Suprapubic skin (tissue), 4 donors: ENCODE measurements at regions not wholly inside any gene's neighbourhood (a gene's known extent, or its start where the extent isn't known, plus 50 kb on each side); places are given as distances from the start of the nearest gene placed in this dataset.

Experiments used
- DNase-seq, 2 donors: peaks; one replicate each; pipeline ENCODE4 v3.0.0-alpha.2; 2019; ENCODE audit warnings: low spot score in 2 of 2
- H3K27ac ChIP-seq: fragments of 200-600 bp; sonication (generic); one replicate; pipeline ENCODE4 v1.5.1; 2019
- H3K27me3 ChIP-seq: fragments of 200-600 bp; sonication (generic); one replicate; pipeline ENCODE4 v1.5.1; 2019
- H3K36me3 ChIP-seq: fragments of 200-600 bp; sonication (generic); one replicate; pipeline ENCODE4 v1.5.1; 2019
- H3K4me1 ChIP-seq: fragments of 200-600 bp; sonication (generic); one replicate; pipeline ENCODE4 v1.5.1; 2019
- H3K4me3 ChIP-seq: fragments of 200-600 bp; sonication (generic); one replicate; pipeline ENCODE4 v1.5.1; 2019; ENCODE audit warnings: mild to moderate bottlenecking
- H3K9me3 ChIP-seq: fragments of 200-600 bp; sonication (generic); one replicate; pipeline ENCODE4 v1.5.1; 2019
- EP300 ChIP-seq: sonication (generic); formaldehyde crosslinking; IDR thresholded peaks from one replicate; pipeline ENCODE4 v1.6.1; 2017; ENCODE audit warnings: antibody characterized with exemption
- POLR2A ChIP-seq, 2 donors: fragments of 450-650 bp; IDR thresholded peaks; one replicate each; pipeline ENCODE4 v1.6.1; 2017; ENCODE audit warnings: antibody characterized with exemption in 2 of 2, mild to moderate bottlenecking in 2 of 2, moderate library complexity in 2 of 2
- POLR2AphosphoS5 ChIP-seq, 3 donors: sonication (generic); formaldehyde crosslinking; IDR thresholded peaks; one replicate each; pipeline ENCODE4 v1.6.1; 2017; ENCODE audit warnings: antibody characterized with exemption in 3 of 3
- WGBS: methylation state at CpG from one replicate; pipeline ENCODE4 v1.1.5; 2018; 5-methylcytosine and 5-hydroxymethylcytosine counted together
- TF ChIP-seq, protein P1 (sequence below), 2 donors: fragments of 200-600 bp in 1 of 2; fragments of 450-650 bp in 1 of 2; sonication (generic) in 1 of 2; IDR thresholded peaks; one replicate each; pipeline ENCODE4 v1.5.1; 2016 to 2019; ENCODE audit warnings: antibody characterized with exemption in 2 of 2, mild to moderate bottlenecking in 1 of 2, moderate library complexity in 1 of 2

DNA sequence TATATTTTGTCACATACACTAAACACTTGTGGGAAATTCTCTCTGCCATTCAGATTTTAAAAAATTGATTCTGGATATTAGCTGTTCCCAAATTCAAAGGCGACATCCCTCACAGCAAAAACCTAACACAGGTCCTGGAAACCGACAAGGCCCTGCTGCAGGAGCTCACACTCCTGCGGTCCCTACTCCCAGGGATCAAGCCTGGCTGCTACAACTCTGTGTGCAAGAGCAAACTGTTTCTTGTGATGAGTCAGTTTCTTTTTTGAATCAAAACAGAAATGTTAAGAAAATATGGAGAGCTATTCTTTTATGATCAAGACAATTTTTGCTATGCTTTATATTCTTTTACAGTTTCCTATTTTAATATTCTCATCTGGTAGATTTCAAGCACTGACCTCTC is 51.0 kb upstream of the TJP1 start:
- no peak overlapping the region for H3K4me3 ChIP-seq
- TF ChIP-seq EP300 (no peak), POLR2AphosphoS5 (IDR thresholded peaks at IDR 0.05) (no peak), POLR2A (IDR thresholded peaks at IDR 0.05) (no peak)
- TF ChIP-seq, protein P1, sequence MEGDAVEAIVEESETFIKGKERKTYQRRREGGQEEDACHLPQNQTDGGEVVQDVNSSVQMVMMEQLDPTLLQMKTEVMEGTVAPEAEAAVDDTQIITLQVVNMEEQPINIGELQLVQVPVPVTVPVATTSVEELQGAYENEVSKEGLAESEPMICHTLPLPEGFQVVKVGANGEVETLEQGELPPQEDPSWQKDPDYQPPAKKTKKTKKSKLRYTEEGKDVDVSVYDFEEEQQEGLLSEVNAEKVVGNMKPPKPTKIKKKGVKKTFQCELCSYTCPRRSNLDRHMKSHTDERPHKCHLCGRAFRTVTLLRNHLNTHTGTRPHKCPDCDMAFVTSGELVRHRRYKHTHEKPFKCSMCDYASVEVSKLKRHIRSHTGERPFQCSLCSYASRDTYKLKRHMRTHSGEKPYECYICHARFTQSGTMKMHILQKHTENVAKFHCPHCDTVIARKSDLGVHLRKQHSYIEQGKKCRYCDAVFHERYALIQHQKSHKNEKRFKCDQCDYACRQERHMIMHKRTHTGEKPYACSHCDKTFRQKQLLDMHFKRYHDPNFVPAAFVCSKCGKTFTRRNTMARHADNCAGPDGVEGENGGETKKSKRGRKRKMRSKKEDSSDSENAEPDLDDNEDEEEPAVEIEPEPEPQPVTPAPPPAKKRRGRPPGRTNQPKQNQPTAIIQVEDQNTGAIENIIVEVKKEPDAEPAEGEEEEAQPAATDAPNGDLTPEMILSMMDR (IDR thresholded peaks at IDR 0.05): no peak
- peaks cover 10% of the 10 kb centered on the region for H3K4me1 ChIP-seq
- H3K27ac ChIP-seq: no peak overlapping the region
- 88% methylated on average over 3 of the region's 3 CpGs for WGBS
- DNase-seq: no peak
- no peaks in the 10 kb centered on the region for H3K36me3 ChIP-seq
- H3K9me3 ChIP-seq: no peaks in the 10 kb centered on the region
- no peaks in the 10 kb centered on the region for H3K27me3 ChIP-seq

DNA sequence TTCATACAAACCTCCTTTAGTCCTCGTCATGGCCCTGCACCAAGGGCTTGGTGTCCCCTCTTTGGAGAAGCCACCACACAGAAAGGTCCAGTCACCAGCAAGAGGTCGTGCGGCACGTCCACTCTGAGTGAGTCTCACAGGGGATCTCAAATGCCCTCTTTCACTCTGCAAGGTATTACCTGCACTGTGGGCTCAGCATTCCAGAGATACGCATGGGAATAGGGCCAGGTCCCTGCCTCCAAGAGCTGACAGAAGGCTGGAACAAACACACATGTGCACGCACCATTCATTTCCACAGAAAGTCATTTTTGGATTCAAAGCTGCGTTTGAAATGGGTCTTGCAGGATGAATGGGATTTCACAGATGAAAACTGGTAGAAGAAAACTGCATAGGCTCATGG is 50.4 kb upstream of the TJP1 start:
- DNase-seq: no peak
- H3K27ac ChIP-seq: no peak overlapping the region
- TF ChIP-seq POLR2AphosphoS5 (IDR thresholded peaks at IDR 0.05) (no peak), POLR2A (IDR thresholded peaks at IDR 0.05) (no peak), EP300 (no peak)
- TF ChIP-seq, protein P1 (IDR thresholded peaks at IDR 0.05): no peak
- no peaks in the 10 kb centered on the region for H3K9me3 ChIP-seq
- no peak overlapping the region for H3K4me3 ChIP-seq
- H3K36me3 ChIP-seq: no peaks in the 10 kb centered on the region
- no peaks in the 10 kb centered on the region for H3K27me3 ChIP-seq
- WGBS: 94% methylated on average over 7 of the region's 7 CpGs
- peaks cover 10% of the 10 kb centered on the region for H3K4me1 ChIP-seq
